ENCODE measurements at regions not wholly inside any gene's neighbourhood (a gene's known extent, or its start where the extent isn't known, plus 50 kb on each side); places are given as distances from the start of the nearest gene placed in this dataset.

- TF ChIP-seq CTCF (IDR thresholded peaks at IDR 0.05; ENCODE audit: extremely low read depth in 1 of 2, insufficient read depth in 1 of 2, low read depth in 1 of 2, low read length in 2 of 2) (no peak), POLR2A (IDR thresholded peaks at IDR 0.05; ENCODE audit: low read depth, low read length) (no peak), MAX (IDR thresholded peaks at IDR 0.05; ENCODE audit: insufficient read depth, insufficient read length) (no peak)
These were observed 58.8 kb downstream of the GNG10 start for GRCh38 chr9:111720174-111720573.
